ENCODE measurements at regions not wholly inside any gene's neighbourhood (a gene's known extent, or its start where the extent isn't known, plus 50 kb on each side); places are given as distances from the start of the nearest gene placed in this dataset.

- no peak for TF ChIP-seq CTCF (IDR thresholded peaks at IDR 0.05)
- DNase-seq (ENCODE audit: low spot score), result no peak
- Mint-ChIP-seq H3K27ac (ENCODE audit: unreplicated experiment) (no peak overlapping the region), H3K36me3 (ENCODE audit: low read depth) (no peaks in the 10 kb centered on the region), H3K4me1 (ENCODE audit: low read depth) (no peaks in the 10 kb centered on the region), H3K27me3 (ENCODE audit: low read depth) (no peaks in the 10 kb centered on the region), H3K9me3 (ENCODE audit: low read depth) (peaks cover 4% of the 10 kb centered on the region), H3K4me3 (ENCODE audit: unreplicated experiment) (no peak overlapping the region)
Observed at GRCh38 chr1:219433496-219434131, 179.3 kb downstream of the ZC3H11B start.

- H3K27ac Mint-ChIP-seq (ENCODE audit: unreplicated experiment), result no peak overlapping the region
- peaks cover 4% of the 10 kb centered on the region for H3K9me3 Mint-ChIP-seq (ENCODE audit: low read depth)
- no peak overlapping the region for H3K4me3 Mint-ChIP-seq (ENCODE audit: unreplicated experiment)
- TF ChIP-seq CTCF (IDR thresholded peaks at IDR 0.05), result no peak
- H3K4me1 Mint-ChIP-seq (ENCODE audit: low read depth), result no peaks in the 10 kb centered on the region
- no peak for DNase-seq (ENCODE audit: low spot score)
- no peaks in the 10 kb centered on the region for H3K36me3 Mint-ChIP-seq (ENCODE audit: low read depth)
- no peaks in the 10 kb centered on the region for H3K27me3 Mint-ChIP-seq (ENCODE audit: low read depth)
Observed at GRCh38 chr1:219433001-219433400, 179.9 kb downstream of the ZC3H11B start.

- Mint-ChIP-seq H3K36me3 (ENCODE audit: low read depth) (no peaks in the 10 kb centered on the region), H3K27me3 (ENCODE audit: low read depth) (no peaks in the 10 kb centered on the region), H3K4me1 (ENCODE audit: low read depth) (no peaks in the 10 kb centered on the region), H3K27ac (ENCODE audit: unreplicated experiment) (no peak overlapping the region), H3K4me3 (ENCODE audit: unreplicated experiment) (no peak overlapping the region), H3K9me3 (ENCODE audit: low read depth) (peaks cover 4% of the 10 kb centered on the region)
- no peak for DNase-seq (ENCODE audit: low spot score)
- no peak for TF ChIP-seq CTCF (IDR thresholded peaks at IDR 0.05)
Observed at GRCh38 chr1:219432191-219432606, 180.7 kb downstream of the ZC3H11B start.

- Mint-ChIP-seq H3K27me3 (ENCODE audit: low read depth) (no peaks in the 10 kb centered on the region), H3K4me3 (ENCODE audit: unreplicated experiment) (no peak overlapping the region), H3K4me1 (ENCODE audit: low read depth) (no peaks in the 10 kb centered on the region), H3K9me3 (ENCODE audit: low read depth) (peaks cover 4% of the 10 kb centered on the region), H3K27ac (ENCODE audit: unreplicated experiment) (no peak overlapping the region), H3K36me3 (ENCODE audit: low read depth) (no peaks in the 10 kb centered on the region)
- no peak for DNase-seq (ENCODE audit: low spot score)
- TF ChIP-seq CTCF (IDR thresholded peaks at IDR 0.05), result no peak
Observed at GRCh38 chr1:219430419-219430818, 182.5 kb downstream of the ZC3H11B start.

- H3K4me1 Mint-ChIP-seq (ENCODE audit: low read depth), result no peaks in the 10 kb centered on the region
- H3K9me3 Mint-ChIP-seq (ENCODE audit: low read depth), result peaks cover 4% of the 10 kb centered on the region
- no peak for DNase-seq (ENCODE audit: low spot score)
- TF ChIP-seq CTCF (IDR thresholded peaks at IDR 0.05), result no peak
- H3K27me3 Mint-ChIP-seq (ENCODE audit: low read depth), result no peaks in the 10 kb centered on the region
- H3K4me3 Mint-ChIP-seq (ENCODE audit: unreplicated experiment), result no peak overlapping the region
- H3K36me3 Mint-ChIP-seq (ENCODE audit: low read depth), result no peaks in the 10 kb centered on the region
- no peak overlapping the region for H3K27ac Mint-ChIP-seq (ENCODE audit: unreplicated experiment)
Observed at GRCh38 chr1:219428651-219429050, 184.3 kb downstream of the ZC3H11B start.
